Omental fat pad (tissue), 3 donors: ENCODE measurements at regions not wholly inside any gene's neighbourhood (a gene's known extent, or its start where the extent isn't known, plus 50 kb on each side); places are given as distances from the start of the nearest gene placed in this dataset.

Source experiments
- ATAC-seq: fragments of 150-250 bp; one replicate; pipeline ENCODE4 v1.9.1; 2016; ENCODE audit warnings: mild to moderate bottlenecking, moderate library complexity; ENCODE audit not compliant: low FRiP score
- DNase-seq: peaks from one replicate; pipeline ENCODE4 v3.0.0-alpha.2; 2019; ENCODE audit warnings: low spot score
- TF ChIP-seq, protein P1 (sequence below), 3 donors: fragments of 450-650 bp; IDR thresholded peaks; one replicate each; pipeline ENCODE4 v1.5.1; 2016 to 2017; ENCODE audit warnings: antibody characterized with exemption in 3 of 3, mild to moderate bottlenecking in 3 of 3, moderate library complexity in 2 of 3

DNA sequence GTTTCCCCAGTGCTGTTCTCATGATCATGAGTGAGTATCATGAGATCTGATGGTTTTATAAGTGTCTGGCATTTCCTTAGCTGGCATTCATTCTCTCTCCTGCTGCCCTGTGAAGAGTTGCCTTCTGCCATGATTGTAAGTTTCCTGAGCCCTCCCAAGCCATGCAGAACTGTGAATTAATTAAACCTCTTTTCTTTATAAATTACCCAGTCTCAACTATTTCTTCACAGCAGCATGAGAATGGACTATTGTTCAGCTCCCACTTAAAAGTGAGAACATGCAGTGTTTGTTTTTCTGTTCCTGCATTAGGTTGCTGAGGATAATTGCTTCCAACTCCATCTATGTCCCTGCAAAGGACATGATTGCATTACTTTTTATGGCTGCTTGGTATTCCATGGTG is 311.7 kb upstream of the CTSO start:
- TF ChIP-seq, protein P1, sequence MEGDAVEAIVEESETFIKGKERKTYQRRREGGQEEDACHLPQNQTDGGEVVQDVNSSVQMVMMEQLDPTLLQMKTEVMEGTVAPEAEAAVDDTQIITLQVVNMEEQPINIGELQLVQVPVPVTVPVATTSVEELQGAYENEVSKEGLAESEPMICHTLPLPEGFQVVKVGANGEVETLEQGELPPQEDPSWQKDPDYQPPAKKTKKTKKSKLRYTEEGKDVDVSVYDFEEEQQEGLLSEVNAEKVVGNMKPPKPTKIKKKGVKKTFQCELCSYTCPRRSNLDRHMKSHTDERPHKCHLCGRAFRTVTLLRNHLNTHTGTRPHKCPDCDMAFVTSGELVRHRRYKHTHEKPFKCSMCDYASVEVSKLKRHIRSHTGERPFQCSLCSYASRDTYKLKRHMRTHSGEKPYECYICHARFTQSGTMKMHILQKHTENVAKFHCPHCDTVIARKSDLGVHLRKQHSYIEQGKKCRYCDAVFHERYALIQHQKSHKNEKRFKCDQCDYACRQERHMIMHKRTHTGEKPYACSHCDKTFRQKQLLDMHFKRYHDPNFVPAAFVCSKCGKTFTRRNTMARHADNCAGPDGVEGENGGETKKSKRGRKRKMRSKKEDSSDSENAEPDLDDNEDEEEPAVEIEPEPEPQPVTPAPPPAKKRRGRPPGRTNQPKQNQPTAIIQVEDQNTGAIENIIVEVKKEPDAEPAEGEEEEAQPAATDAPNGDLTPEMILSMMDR (IDR thresholded peaks at IDR 0.05): no peak
- no peak for DNase-seq

DNA sequence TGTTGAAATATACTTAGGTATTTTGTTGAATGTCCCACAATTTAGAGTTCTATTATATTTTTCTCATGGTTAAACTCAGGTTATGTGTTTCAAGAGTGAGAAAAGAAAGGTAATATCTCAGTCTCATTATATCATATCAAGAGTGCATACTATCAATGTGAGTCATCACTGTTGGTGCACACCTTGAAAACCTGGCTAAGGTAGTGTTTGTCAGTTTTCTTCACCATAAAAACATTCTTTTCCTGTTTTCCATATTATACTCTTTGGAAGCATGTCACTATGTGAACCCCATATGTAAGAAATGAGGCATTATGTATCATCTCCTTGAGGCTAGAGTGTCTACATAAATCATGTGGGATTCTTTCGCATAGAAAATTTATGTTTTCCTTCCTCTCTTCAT is 307.6 kb upstream of the CTSO start:
- TF ChIP-seq, protein P1 (IDR thresholded peaks at IDR 0.05): no peak
- ATAC-seq (no peak), DNase-seq (no peak)

More for the DNA sequence above, 311.7 kb upstream of the CTSO start:
- no peak for ATAC-seq

DNA sequence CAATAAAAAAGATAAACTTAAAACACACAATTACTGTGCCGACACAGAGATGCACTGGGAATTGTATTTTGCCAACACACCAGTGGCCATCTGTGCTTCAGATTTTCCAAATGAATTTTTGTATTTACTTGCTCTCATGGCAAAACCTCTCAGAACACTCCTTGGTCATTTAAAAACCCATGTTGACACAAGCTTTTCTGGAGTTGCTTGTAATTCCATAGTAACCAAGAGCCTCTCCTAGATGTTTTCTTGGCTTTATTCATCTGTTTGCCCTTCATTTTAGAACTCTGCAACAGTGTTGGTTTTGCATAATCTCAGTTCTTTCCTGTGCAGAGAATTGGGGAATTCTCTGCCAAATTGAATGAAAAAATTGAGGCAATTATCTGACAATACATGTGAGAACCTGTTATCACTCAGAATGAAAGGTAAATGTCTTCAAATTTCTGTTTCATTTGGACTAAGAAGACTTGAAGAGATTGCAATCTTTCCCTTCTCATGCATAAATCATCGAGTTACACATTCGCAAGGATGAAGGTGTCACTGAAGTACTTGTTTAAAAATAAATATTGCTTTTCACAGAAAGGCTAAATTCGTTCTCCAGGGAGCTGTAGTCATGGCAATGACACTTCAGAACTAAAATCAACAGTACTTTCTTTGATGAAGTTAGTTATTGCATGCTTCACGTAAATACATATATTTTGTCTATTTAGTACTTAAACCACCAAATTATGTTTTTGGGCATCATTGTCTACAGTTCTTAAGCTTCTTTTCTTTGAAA is 301.8 kb upstream of the CTSO start:
- TF ChIP-seq, protein P1 (IDR thresholded peaks at IDR 0.05): no peak

DNA sequence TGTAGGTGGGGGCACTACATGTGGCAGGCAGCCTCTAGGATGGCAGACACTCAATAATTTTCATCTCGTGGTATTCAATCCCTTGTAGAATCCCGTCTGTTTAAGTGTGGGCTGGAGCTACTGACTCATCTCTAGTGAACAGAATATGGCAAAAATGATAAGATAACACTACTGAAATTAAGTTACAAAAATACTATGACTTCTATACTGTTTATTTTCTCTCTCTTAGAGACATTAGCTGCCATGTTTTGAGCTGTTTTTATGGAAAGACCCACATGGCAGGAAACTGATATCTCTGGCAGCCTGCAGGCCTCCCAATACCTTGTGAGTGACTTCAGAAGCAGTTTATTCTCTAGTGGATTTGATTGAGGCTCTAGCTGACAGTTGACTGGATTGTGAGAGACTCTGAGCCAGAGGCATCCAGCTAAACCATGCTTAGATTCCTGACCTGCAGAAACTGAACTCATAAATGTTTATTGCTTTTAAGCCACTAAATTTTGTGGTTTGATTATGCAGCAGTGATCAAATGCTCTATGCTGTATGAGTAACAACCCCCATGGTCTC is 298.8 kb upstream of the CTSO start:
- DNase-seq (no peak), ATAC-seq (no peak)
- TF ChIP-seq, protein P1 (IDR thresholded peaks at IDR 0.05): no peak

More for the DNA sequence above, 301.8 kb upstream of the CTSO start:
- ATAC-seq (no peak), DNase-seq (no peak)

DNA sequence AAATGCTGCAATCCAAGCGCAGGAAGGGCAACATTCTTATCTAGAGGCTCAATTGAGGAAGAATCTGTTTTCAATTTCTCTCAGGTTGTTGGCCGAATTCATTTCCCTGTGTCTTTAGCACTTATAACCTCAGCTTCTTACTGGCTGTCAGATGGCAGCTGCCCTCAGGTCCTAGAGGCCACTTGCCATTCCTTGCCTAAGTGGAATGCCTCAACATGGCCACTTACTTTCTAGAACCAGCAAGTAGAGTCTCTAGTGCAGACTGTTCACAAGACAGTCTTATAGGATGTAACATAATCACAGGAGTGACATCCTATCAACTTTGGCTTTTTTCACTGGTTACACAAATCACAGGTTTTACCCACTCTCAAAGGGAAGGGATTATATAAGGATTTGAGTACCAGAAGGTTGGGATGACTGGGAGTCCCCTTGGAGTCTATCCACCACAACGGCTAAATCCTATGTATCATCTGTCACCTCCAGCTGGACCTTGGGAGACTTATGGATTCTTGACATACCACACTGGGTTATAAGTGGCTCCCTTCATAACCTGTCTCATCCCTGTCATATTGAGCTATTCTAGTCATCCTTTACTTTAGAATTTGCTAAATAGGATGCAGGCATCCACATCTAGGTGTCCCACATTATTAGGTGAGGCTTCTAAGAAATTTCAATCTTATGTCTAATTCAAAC is 297.9 kb upstream of the CTSO start:
- TF ChIP-seq, protein P1 (IDR thresholded peaks at IDR 0.05): no peak
- no peak for DNase-seq
- ATAC-seq: no peak

DNA sequence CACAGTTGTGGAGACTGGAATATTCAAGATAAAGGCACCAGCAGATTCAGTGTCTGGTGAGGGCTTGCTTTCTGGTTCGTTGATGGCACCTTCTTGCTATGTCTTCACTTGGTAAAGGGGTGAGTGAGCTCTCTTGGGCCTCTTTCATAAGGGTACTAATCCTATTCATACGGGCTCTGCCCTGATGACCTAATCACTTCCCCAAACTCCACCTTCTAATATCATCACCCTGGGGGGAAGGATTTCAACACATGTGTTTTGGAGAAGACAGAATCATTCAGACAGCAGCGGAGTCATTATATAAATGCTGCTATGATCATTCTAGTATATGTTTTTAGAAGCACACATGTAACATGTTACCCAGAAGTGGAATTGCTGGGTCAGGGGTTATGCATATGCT is 295.3 kb upstream of the CTSO start:
- no peak for ATAC-seq
- TF ChIP-seq, protein P1 (IDR thresholded peaks at IDR 0.05): no peak
- no peak for DNase-seq
